ENCODE measurements at regions not wholly inside any gene's neighbourhood (a gene's known extent, or its start where the extent isn't known, plus 50 kb on each side); places are given as distances from the start of the nearest gene placed in this dataset.

DNA sequence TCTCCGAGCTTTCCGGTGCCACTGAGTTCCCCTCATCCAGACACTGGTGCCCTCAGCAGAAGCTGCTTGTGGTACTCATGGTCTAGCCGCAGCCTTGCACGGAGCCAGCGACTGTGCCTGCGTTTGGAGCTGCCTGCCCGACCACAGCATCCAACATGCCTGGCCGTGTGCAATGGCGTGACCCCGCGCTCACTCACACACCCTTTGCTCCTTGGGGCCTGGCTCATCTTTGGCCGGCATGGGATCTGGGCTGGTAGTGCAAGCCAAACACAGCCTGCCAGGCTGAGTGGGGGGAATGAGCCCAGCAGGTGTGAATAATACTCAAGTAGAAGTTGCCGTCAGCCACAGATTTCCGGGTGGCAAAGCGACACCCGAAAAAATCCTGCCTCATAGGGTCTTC lies 1178.7 kb upstream of the GBE1 start:
- Mint-ChIP-seq H3K27ac (no peak overlapping the region), H3K4me3 (no peak overlapping the region), H3K36me3 (no peaks in the 10 kb centered on the region), H3K4me1 (no peaks in the 10 kb centered on the region), H3K9me3 (peaks cover 24% of the 10 kb centered on the region), H3K27me3 (no peaks in the 10 kb centered on the region)
- DNase-seq = no peak
- CTCF ChIA-PET = no interaction called here

DNA sequence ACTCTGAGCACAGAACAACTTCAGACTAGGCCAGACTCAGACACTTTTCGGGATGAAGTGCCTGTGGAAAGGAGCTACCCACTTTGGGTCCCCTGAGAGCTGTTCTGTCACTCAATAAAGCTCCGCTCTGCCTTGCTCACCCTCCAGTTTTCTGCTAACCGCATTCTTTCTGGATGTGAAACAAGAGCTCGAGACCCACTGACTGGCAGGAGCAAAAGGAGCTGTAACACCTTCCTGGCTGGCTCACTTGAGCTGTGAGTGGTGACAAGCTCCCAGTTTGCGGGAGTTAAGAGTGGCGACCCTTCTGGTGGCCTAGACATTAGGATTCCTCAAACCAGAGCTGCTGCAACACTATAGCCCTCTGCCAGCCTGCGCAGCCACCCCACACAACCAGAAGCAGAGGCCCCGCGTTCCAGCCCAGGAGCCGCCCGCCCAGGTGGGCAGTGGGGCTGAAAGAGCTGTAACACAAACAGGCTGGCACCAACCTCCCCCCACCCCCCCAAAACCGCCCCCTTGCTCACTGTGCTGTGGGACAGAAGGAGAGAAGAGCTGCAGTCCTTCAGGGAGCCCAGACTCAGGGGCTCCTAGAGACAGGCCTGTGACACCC lies 1178.1 kb upstream of the GBE1 start:
- DNase-seq = peak; percentile 15
- Mint-ChIP-seq H3K36me3 (no peaks in the 10 kb centered on the region), H3K4me3 (no peak overlapping the region), H3K9me3 (peaks cover 19% of the 10 kb centered on the region), H3K27me3 (no peaks in the 10 kb centered on the region), H3K27ac (no peak overlapping the region), H3K4me1 (no peaks in the 10 kb centered on the region)
- CTCF ChIA-PET = no interaction called here

DNA sequence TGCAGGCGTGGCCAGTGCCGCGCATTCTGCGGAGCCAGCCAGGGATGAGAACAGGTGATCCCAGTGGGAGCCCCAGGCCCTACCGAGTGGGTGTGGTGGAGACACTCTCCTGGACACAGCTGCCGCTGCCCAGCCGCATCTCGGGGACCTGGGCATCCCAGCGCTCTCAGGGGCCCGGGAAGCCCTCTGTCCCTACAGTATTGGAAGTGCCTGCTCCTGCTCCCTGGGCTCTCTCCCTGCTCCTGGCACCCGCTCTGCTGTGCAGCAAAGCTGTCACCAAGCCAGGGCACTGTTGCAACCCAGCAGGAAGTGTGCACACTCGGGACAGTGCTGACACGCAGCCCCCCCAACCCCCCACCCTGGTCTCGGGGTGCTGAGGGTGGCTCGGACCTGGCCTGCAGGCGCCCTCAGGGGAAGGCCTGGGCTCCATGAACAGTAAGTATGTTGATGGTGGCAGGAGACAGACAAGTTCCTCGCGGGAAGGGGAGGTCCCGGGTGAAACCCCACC lies 1177.4 kb upstream of the GBE1 start:
- Mint-ChIP-seq H3K27me3 (no peaks in the 10 kb centered on the region), H3K4me3 (no peak overlapping the region), H3K27ac (no peak overlapping the region), H3K36me3 (no peaks in the 10 kb centered on the region), H3K4me1 (no peaks in the 10 kb centered on the region), H3K9me3 (peaks cover 15% of the 10 kb centered on the region)
- DNase-seq = no peak
- CTCF ChIA-PET = no interaction called here

DNA sequence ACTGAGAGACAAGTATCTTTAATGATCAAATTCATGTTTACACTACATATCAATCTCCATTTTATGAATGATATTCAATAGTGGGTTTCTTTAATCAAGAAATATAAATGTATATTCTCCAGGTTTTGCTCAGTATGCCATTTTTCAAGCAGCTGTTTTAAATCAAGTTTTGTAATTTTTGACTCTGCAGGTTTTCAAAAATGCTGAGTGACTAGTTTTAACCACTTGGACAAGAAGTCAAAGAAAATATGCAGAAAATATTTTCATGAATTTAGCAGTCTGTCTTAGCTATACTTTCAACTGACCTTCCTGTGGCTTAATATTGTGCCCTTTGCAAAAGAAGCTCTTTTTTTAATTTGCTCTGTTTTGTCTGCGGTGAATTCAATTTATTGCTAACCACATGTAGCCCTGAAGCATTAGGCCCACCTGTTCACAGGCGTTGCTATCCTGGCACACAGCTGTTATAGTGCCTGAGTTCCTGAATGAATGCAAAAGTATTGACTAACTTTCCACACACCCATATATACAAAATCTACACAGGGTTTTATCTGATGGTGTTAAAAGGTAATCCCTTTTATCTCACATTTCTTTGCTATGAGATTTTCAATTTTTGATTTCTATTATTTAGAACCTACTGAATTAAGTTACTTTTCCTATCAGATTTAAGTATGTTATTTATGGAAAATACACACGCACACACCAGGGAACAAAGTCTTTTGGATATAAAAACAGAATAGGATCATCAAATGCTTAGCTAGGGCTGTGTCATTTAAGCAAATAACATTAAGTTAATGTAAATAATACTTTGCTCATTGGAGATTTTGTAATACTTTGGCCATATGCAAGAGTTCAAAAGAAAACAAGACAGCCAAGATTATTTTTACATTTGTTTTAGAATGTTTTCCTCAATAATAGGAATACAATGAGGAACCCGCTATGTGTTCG lies 1166.1 kb upstream of the GBE1 start:
- H3K4me1 Mint-ChIP-seq = no peaks in the 10 kb centered on the region
- CTCF ChIA-PET = no interaction called here
- no peak for DNase-seq
- H3K27me3 Mint-ChIP-seq = no peaks in the 10 kb centered on the region
- no peak overlapping the region for H3K4me3 Mint-ChIP-seq
- H3K9me3 Mint-ChIP-seq = peaks cover 3% of the 10 kb centered on the region
- no peaks in the 10 kb centered on the region for H3K36me3 Mint-ChIP-seq
- H3K27ac Mint-ChIP-seq = no peak overlapping the region

DNA sequence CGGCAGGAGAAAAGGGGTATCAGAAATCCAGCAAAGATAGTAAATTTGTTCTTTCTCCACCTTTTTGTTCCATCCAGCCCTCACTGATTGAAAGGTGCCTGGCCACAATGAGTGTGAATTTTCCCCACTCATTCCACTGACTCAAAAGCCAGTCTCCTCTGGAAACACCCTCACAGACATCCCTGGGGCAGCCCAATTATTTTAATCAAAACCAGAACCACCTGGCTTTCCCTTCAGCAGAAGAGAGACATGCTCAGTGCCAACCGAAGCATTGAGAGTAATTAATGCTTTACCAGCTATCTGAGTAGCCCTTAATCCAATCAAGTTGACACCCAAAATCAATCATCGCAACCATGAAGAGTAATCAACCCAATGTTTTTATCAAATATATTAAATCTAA lies 1129.6 kb upstream of the GBE1 start:
- Mint-ChIP-seq H3K27ac (no peak overlapping the region), H3K9me3 (peaks cover 4% of the 10 kb centered on the region), H3K4me3 (no peak overlapping the region), H3K27me3 (no peaks in the 10 kb centered on the region), H3K36me3 (no peaks in the 10 kb centered on the region), H3K4me1 (no peaks in the 10 kb centered on the region)
- CTCF ChIA-PET = no interaction called here
- DNase-seq = no peak

DNA sequence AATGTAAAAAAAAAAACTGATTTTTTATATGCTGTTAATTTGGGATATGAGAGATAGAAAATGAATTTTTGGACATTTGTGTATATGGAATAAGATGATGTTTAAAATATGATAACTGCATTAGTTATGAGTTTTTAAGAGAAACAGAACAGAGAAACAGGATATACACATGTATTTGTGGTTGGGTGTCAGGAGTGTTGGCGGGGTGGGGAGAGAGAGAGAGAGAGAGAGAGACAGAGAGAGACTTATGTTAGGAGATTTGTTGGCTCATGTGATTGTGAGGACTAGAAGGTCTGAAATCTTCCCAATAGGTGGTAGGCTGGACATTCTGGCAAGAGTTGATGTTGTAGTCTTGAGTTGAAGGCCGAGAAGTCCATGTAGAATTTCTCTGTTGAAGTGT lies 1121.6 kb upstream of the GBE1 start:
- Mint-ChIP-seq H3K36me3 (no peaks in the 10 kb centered on the region), H3K4me1 (no peaks in the 10 kb centered on the region), H3K27me3 (no peaks in the 10 kb centered on the region), H3K9me3 (peaks cover 17% of the 10 kb centered on the region), H3K4me3 (no peak overlapping the region), H3K27ac (peak overlapping the region; percentile 39)
- DNase-seq = no peak
- CTCF ChIA-PET = no interaction called here

DNA sequence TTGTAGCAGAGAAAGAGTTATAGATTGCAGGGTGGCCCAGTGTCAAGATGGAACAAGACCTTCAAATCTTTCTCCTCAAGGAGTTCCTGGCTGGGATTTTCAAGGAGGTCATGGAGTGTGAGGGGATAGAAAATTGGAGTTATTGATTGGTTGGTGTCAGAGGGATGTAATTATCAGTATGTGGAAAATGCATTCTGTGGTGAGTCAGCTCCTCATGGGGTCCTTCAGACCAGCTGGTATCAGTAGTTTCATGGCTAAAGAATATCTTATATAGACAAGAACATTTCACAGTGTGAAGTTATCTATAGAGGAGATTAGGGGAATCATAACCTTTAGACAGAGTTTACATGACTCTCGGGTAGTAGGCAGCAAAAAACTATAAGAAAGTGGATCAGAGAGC lies 1114.0 kb upstream of the GBE1 start:
- Mint-ChIP-seq H3K27ac (no peak overlapping the region), H3K9me3 (peaks cover 2% of the 10 kb centered on the region), H3K4me1 (no peaks in the 10 kb centered on the region), H3K27me3 (no peaks in the 10 kb centered on the region), H3K4me3 (no peak overlapping the region), H3K36me3 (no peaks in the 10 kb centered on the region)
- DNase-seq = no peak
- CTCF ChIA-PET = no interaction called here

DNA sequence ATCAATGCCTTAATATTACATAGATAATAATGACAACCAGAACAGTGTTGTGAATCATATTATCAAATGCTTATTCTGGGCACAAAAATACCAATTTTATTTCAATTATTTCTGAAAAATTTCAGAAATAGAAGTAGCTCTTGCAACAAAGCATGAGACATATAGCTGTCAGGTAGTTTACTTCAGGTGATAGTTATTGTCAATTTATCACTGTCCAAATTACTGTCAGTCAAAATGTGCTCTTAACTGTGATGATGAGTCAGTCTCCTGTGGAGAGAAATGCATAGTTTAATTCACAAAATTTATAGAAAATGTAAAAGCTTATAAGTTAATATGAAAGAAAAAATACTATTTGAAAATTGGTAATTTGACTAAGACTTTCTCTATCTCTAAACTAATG lies 1078.4 kb upstream of the GBE1 start:
- Mint-ChIP-seq H3K4me1 (no peaks in the 10 kb centered on the region), H3K27ac (no peak overlapping the region), H3K9me3 (peaks cover 23% of the 10 kb centered on the region), H3K36me3 (no peaks in the 10 kb centered on the region), H3K27me3 (no peaks in the 10 kb centered on the region), H3K4me3 (no peak overlapping the region)
- DNase-seq = no peak
- CTCF ChIA-PET = no interaction called here

DNA sequence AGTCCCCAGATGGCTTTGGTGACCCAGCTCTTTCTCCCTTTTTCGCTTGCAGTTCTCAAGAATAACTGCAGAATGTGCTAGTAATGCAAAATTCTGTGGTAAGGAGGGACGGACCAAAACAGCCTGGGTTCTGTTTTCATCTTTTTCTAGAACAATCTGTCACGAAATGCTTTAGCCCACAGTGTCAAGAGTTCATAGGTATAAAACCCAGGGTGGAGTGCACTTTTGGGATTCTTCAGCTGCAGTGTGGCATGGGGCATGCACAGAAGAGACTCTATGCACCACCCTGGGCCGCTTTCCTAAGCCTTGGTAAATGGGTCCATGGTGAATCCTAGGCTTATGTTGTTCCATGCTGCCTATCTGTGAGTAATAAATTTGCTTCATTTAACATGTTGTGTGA lies 1072.7 kb upstream of the GBE1 start:
- no peaks in the 10 kb centered on the region for H3K9me3 Mint-ChIP-seq
- no peaks in the 10 kb centered on the region for H3K27me3 Mint-ChIP-seq
- H3K4me3 Mint-ChIP-seq = no peak overlapping the region
- H3K4me1 Mint-ChIP-seq = no peaks in the 10 kb centered on the region
- no peaks in the 10 kb centered on the region for H3K36me3 Mint-ChIP-seq
- DNase-seq = no peak
- H3K27ac Mint-ChIP-seq = no peak overlapping the region
- CTCF ChIA-PET = no interaction called here

DNA sequence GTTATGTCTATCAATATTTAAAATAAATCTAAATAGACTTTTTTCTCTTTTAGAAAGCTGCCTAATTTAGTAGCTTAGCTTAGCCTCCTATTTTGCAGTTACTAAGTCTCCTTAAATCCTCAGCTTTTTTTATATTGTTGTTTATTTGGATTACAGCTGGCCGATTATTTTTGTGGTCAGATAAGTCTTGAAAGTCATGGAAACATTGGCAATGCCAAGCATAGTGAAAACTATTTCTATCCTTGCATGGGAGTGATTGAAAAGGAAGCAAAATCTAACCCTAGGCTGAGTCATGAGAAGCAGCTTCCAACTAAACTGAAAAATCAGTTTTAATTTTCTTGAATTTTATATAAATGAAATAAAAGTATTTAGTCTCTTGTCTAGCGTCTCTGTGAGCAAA lies 1063.0 kb upstream of the GBE1 start:
- Mint-ChIP-seq H3K9me3 (peaks cover 1% of the 10 kb centered on the region), H3K36me3 (no peaks in the 10 kb centered on the region), H3K27ac (no peak overlapping the region), H3K27me3 (no peaks in the 10 kb centered on the region), H3K4me3 (no peak overlapping the region), H3K4me1 (no peaks in the 10 kb centered on the region)
- CTCF ChIA-PET = no interaction called here
- no peak for DNase-seq

DNA sequence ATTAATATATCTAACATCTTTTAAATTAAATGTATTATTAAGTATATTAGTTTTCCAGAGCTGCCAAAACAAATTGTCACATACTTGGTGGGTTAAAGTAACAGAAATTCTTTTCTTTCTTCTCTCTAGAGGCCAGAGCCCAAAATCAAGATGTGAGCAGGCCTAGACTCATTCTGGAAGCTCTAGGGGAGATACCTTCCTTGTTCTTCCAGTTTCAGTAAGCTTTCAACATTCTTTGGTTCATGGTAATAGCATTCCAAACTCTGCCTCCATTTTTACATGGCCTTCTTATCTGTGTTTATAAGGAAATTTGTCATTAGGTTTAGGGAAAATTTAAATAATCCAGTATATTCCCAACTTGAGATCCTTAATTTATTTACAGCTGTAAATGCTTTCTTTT lies 1054.6 kb upstream of the GBE1 start:
- H3K36me3 Mint-ChIP-seq = no peaks in the 10 kb centered on the region
- no peaks in the 10 kb centered on the region for H3K27me3 Mint-ChIP-seq
- no peak overlapping the region for H3K4me3 Mint-ChIP-seq
- DNase-seq = no peak
- CTCF ChIA-PET = no interaction called here
- H3K27ac Mint-ChIP-seq = no peak overlapping the region
- H3K9me3 Mint-ChIP-seq = peaks cover 4% of the 10 kb centered on the region
- no peaks in the 10 kb centered on the region for H3K4me1 Mint-ChIP-seq

DNA sequence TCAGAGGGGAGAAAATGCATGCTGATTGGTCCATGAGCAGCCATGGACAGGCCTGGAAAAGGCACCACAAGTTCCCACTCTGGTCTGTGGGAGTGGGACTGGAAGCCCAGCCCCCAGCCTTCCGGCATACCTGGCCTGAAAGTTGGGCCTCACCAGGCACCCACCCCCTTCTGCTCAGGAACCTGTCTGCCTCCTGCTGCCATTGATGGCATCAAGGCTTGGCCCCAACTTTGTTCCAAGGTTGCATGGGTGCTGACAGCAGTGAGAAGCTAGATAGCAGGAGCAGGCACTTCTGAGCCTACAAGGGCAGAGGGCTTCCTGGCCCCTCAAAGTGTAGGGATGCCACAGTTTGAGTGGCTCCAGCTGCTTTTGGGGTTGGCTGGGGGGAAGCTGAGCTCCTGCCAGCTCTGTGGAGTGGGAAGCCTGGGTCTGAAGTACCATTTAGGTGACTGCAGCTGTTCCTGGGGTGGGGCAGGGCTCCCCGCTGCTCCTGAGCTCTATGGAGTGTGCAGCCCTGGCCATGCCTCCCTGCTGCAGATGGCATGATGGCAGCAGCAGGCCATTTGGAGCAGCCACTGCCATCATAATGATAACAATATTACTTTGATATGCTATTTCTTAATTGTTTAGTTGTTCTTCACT lies 1054.1 kb upstream of the GBE1 start:
- no peaks in the 10 kb centered on the region for H3K27me3 Mint-ChIP-seq
- H3K36me3 Mint-ChIP-seq = no peaks in the 10 kb centered on the region
- no peaks in the 10 kb centered on the region for H3K4me1 Mint-ChIP-seq
- no peak overlapping the region for H3K27ac Mint-ChIP-seq
- CTCF ChIA-PET = no interaction called here
- H3K9me3 Mint-ChIP-seq = peaks cover 4% of the 10 kb centered on the region
- H3K4me3 Mint-ChIP-seq = no peak overlapping the region
- DNase-seq = no peak

DNA sequence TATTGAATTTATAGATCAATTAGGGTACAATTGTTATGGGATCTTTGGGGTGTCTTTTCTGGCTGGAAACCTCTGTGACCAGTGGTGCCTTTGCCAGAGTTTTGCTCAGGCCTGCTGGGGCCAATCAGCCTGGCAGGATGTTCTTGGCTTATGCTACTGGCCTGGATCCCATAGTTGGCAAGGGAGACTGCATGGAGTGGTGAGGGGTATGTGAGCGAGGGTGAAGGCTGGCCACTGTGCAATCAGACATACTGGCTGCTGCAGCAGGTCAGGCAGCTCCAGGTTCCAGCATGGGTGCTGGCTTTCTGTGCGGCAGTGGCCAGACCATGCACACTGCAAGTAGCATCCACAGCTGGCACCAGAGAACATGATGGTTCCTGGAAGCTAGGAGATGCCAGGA lies 1053.2 kb upstream of the GBE1 start:
- no peak overlapping the region for H3K27ac Mint-ChIP-seq
- CTCF ChIA-PET = no interaction called here
- DNase-seq = no peak

DNA sequence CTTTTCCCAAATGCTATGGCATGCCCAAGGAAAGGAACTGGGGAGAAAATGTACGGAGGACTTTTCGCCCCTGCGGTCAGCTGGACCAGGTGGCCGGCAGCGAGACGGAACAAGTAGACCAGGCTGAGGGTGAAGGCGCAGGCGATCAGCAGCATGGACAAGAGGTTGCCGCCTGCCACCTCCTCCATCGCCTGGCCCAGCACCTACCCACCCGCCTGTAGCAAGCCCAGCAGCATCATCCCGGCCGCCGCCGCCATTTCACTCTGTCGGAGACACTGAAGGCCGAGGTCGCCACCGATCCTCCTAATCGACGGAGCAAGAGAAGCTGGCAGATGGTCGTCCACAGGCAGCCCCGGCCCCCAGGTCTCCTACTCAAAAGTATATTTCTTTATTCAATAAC lies 1046.3 kb upstream of the GBE1 start:
- no peaks in the 10 kb centered on the region for H3K36me3 Mint-ChIP-seq
- no peaks in the 10 kb centered on the region for H3K27me3 Mint-ChIP-seq
- CTCF ChIA-PET = no interaction called here
- no peak for DNase-seq
- H3K4me3 Mint-ChIP-seq = no peak overlapping the region
- no peaks in the 10 kb centered on the region for H3K4me1 Mint-ChIP-seq
- no peak overlapping the region for H3K27ac Mint-ChIP-seq
- peaks cover 2% of the 10 kb centered on the region for H3K9me3 Mint-ChIP-seq

More for the DNA sequence above, 1053.2 kb upstream of the GBE1 start:
- Mint-ChIP-seq H3K4me3 (no peak overlapping the region), H3K9me3 (peaks cover 4% of the 10 kb centered on the region), H3K27me3 (no peaks in the 10 kb centered on the region), H3K4me1 (no peaks in the 10 kb centered on the region), H3K36me3 (no peaks in the 10 kb centered on the region)

DNA sequence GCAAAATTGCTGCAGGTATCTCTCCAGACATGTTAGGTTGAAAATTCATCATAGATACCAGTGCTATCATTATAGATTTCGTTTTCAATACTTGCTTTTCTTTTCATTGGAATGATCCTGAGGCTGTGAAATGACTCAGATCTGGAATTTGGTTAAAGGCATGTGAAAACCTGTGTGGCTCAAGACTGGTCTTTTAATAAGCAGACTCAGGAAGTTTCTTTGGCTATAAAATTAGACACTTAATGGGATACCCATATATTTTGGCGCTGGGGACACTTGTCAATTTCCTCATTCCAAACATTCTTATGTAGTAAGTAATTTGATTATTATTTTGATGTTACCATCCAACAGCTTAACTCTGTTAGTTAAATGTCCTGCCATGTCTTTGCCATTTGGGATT lies 1041.1 kb upstream of the GBE1 start:
- H3K27ac Mint-ChIP-seq = no peak overlapping the region
- H3K27me3 Mint-ChIP-seq = no peaks in the 10 kb centered on the region
- H3K4me1 Mint-ChIP-seq = no peaks in the 10 kb centered on the region
- peaks cover 7% of the 10 kb centered on the region for H3K9me3 Mint-ChIP-seq
- DNase-seq = no peak
- no peaks in the 10 kb centered on the region for H3K36me3 Mint-ChIP-seq
- CTCF ChIA-PET = no interaction called here
- no peak overlapping the region for H3K4me3 Mint-ChIP-seq

Data from activated naive CD4-positive, alpha-beta T cell treated with anti-CD3 and anti-CD28 coated beads, Interleukin-2, amount 10 ng/mL, durations not matched to agents 7 days and 5 days (primary cell).